IMR-90 (cell line): ENCODE measurements at regions not wholly inside any gene's neighbourhood (a gene's known extent, or its start where the extent isn't known, plus 50 kb on each side); places are given as distances from the start of the nearest gene placed in this dataset.

ENCODE experiments used
- ATAC-seq: fragments of 200-7000 bp; cut with Tn5 transposase; 2 replicates; pipeline ENCODE4 v1.9.1; 2020; ENCODE audit warnings: low read depth, mild to moderate bottlenecking, moderate library complexity
- BruUV-seq: library from RNA; stranded (reverse); fragments of 400-500 nt; replicated peaks from 2 replicates; lab custom pipeline; 2021; lab: Mats Ljungman, UMichigan
- CTCF ChIA-PET: fragments of 300-600 bp; formaldehyde crosslinking; extraction: SDS; loops from one replicate; lab custom pipeline; 2021; ENCODE audit warnings: antibody characterized with exemption; lab: Yijun Ruan, JAX
- POLR2A ChIA-PET: fragments of 300-600 bp; sonication (Branson Sonifier 250); formaldehyde crosslinking; loops from one replicate; lab custom pipeline; 2022; ENCODE audit warnings: antibody characterized with exemption; ENCODE audit not compliant: unreplicated experiment; lab: Charles Lee
- DNase-seq: peaks from one replicate; pipeline ENCODE4 v3.0.0; 2013
- H2AFZ ChIP-seq: replicated peaks from 2 replicates; pipeline ENCODE3; 2013; ENCODE audit warnings: low read length, mild to moderate bottlenecking; ENCODE audit not compliant: poor library complexity
- H2AK5ac ChIP-seq: 2 replicates; pipeline ENCODE4 v1.6.1; 2013; ENCODE audit warnings: low read depth, low read length, inconsistent platforms
- H2AK9ac ChIP-seq: replicated peaks from 2 replicates; pipeline ENCODE3; 2013; ENCODE audit warnings: mild to moderate bottlenecking, low read depth, low read length, moderate library complexity; ENCODE audit not compliant: poor library complexity
- H2BK120ac ChIP-seq: 2 replicates; pipeline ENCODE4 v1.6.1; 2013; ENCODE audit warnings: low read depth, low read length, inconsistent platforms
- H2BK15ac ChIP-seq: 3 replicates; pipeline ENCODE4 v1.6.1; 2013; ENCODE audit warnings: low read depth, low read length, inconsistent platforms
- H2BK20ac ChIP-seq: 2 replicates; pipeline ENCODE4 v1.6.1; 2013; ENCODE audit warnings: low read depth, mild to moderate bottlenecking, inconsistent platforms, low read length, moderate library complexity
- H2BK5ac ChIP-seq: 2 replicates; pipeline ENCODE4 v1.6.1; 2013; ENCODE audit warnings: mild to moderate bottlenecking, low read depth, low read length, inconsistent platforms; ENCODE audit not compliant: poor library complexity, severe bottlenecking
- H3K14ac ChIP-seq: replicated peaks from 2 replicates; pipeline ENCODE4 v1.6.1; 2013; ENCODE audit warnings: low read depth, low read length, inconsistent platforms
- H3K18ac ChIP-seq: 2 replicates; pipeline ENCODE4 v1.6.1; 2013; ENCODE audit warnings: low read depth, low read length, control low read depth
- H3K23ac ChIP-seq: 2 replicates; pipeline ENCODE4 v1.6.1; 2013; ENCODE audit warnings: low read depth, low read length, inconsistent platforms
- H3K27ac ChIP-seq: 2 replicates; pipeline ENCODE4 v1.5.1; 2013; ENCODE audit warnings: mild to moderate bottlenecking, control low read depth, low read length; ENCODE audit not compliant: insufficient read depth
- H3K27me3 ChIP-seq: 2 replicates; pipeline ENCODE4 v1.6.1; 2013; ENCODE audit warnings: low read length; ENCODE audit not compliant: control insufficient read depth, insufficient read depth
- H3K36me3 ChIP-seq: 2 replicates; pipeline ENCODE4 v1.6.1; 2013; ENCODE audit warnings: low read length, mixed read lengths; ENCODE audit not compliant: control insufficient read depth, insufficient read depth
- H3K4ac ChIP-seq: 2 replicates; pipeline ENCODE4 v1.6.1; 2013; ENCODE audit warnings: low read depth, low read length, inconsistent platforms
- H3K4me1 ChIP-seq: 2 replicates; pipeline ENCODE4 v1.6.1; 2013; ENCODE audit warnings: low read length, mixed read lengths; ENCODE audit not compliant: control insufficient read depth, insufficient read depth
- H3K4me2 ChIP-seq: 2 replicates; pipeline ENCODE4 v1.6.1; 2013; ENCODE audit warnings: low read depth, mild to moderate bottlenecking, control low read depth, low read length, moderate library complexity
- H3K4me3 ChIP-seq: 2 replicates; pipeline ENCODE4 v1.5.1; 2013; ENCODE audit warnings: low read depth, mild to moderate bottlenecking, control low read depth, low read length, moderate library complexity; ENCODE audit not compliant: insufficient read depth
- H3K56ac ChIP-seq: 2 replicates; pipeline ENCODE4 v1.6.1; 2013; ENCODE audit warnings: low read length, inconsistent platforms; ENCODE audit not compliant: insufficient read depth; ENCODE audit errors: extremely low read depth
- H3K79me1 ChIP-seq, 2 experiments: 2 replicates each; pipeline ENCODE4 v1.6.1; 2013; ENCODE audit warnings: low read length in 2 of 2, inconsistent platforms in 1 of 2, low read depth in 1 of 2
- H3K9ac ChIP-seq: 2 replicates; pipeline ENCODE4 v1.6.1; 2013; ENCODE audit warnings: low read depth, low read length, control low read depth
- H3K9me1 ChIP-seq: 2 replicates; pipeline ENCODE4 v1.6.1; 2013; ENCODE audit warnings: low read length, inconsistent platforms; ENCODE audit not compliant: insufficient read depth
- H3K9me3 ChIP-seq: 2 replicates; pipeline ENCODE4 v1.6.1; 2013; ENCODE audit warnings: low read length; ENCODE audit not compliant: control insufficient read depth, insufficient read depth
- H4K20me1 ChIP-seq: 2 replicates; pipeline ENCODE4 v1.6.1; 2013; ENCODE audit warnings: low read length, inconsistent platforms; ENCODE audit not compliant: insufficient read depth
- H4K5ac ChIP-seq: 2 replicates; pipeline ENCODE4 v1.6.1; 2013; ENCODE audit warnings: mild to moderate bottlenecking, low read depth, low read length, control low read depth
- H4K8ac ChIP-seq, 2 experiments: 2 replicates each; pipeline ENCODE4 v1.6.1; 2013; ENCODE audit warnings: low read depth in 2 of 2, low read length in 2 of 2, control low read depth in 1 of 2, inconsistent platforms in 1 of 2
- H4K91ac ChIP-seq: 2 replicates; pipeline ENCODE4 v1.6.1; 2013; ENCODE audit warnings: low read depth, low read length, inconsistent platforms; ENCODE audit not compliant: insufficient read depth
- BHLHE40 ChIP-seq: fragments of 150-350 bp; IDR thresholded peaks from 2 replicates; pipeline ENCODE4 v1.6.1; 2016; ENCODE audit warnings: mild to moderate bottlenecking, low read depth, low read length
- CHD1 ChIP-seq: IDR thresholded peaks from 2 replicates; pipeline ENCODE4 v1.6.1; 2012; ENCODE audit warnings: low read depth, low read length, improper control_type of control experiment
- CTCF ChIP-seq: conservative IDR thresholded peaks from 2 replicates; pipeline ENCODE4 v1.5.1; 2012; ENCODE audit warnings: mild to moderate bottlenecking, low read depth, low read length, improper control_type of control experiment
- ELK1 ChIP-seq: fragments of 150-350 bp; IDR thresholded peaks from 2 replicates; pipeline ENCODE4 v1.6.1; 2016; ENCODE audit warnings: low read depth, mild to moderate bottlenecking, low read length, moderate library complexity, borderline replicate concordance
- FOS ChIP-seq: fragments of 150-350 bp; IDR thresholded peaks from 2 replicates; pipeline ENCODE4 v1.6.1; 2016; ENCODE audit warnings: low read depth, low read length
- MAFK ChIP-seq: IDR thresholded peaks from 2 replicates; pipeline ENCODE4 v1.6.1; 2012; ENCODE audit warnings: low read depth, low read length, improper control_type of control experiment
- MXI1 ChIP-seq: IDR thresholded peaks from 2 replicates; pipeline ENCODE4 v1.6.1; 2012; ENCODE audit warnings: low read depth, mild to moderate bottlenecking, low read length, moderate library complexity, borderline replicate concordance
- NFE2L2 ChIP-seq: fragments of 150-350 bp; IDR thresholded peaks from 2 replicates; pipeline ENCODE4 v1.6.1; 2016; ENCODE audit warnings: low read depth, mild to moderate bottlenecking, low read length
- POLR2A ChIP-seq: IDR thresholded peaks from 2 replicates; pipeline ENCODE4 v1.6.1; 2012; ENCODE audit warnings: mild to moderate bottlenecking, low read depth, low read length
- RAD21 ChIP-seq: IDR thresholded peaks from 2 replicates; pipeline ENCODE4 v1.6.1; 2012; ENCODE audit warnings: low read length, improper control_type of control experiment
- RCOR1 ChIP-seq: IDR thresholded peaks from 2 replicates; pipeline ENCODE4 v1.6.1; 2012; ENCODE audit warnings: mild to moderate bottlenecking, low read length, improper control_type of control experiment; ENCODE audit not compliant: insufficient replicate concordance
- RFX5 ChIP-seq: IDR thresholded peaks from 2 replicates; pipeline ENCODE4 v1.8.0; 2012; ENCODE audit warnings: low read depth, mild to moderate bottlenecking, low read length, moderate library complexity
- SMC3 ChIP-seq: fragments of 150-350 bp; IDR thresholded peaks from 2 replicates; pipeline ENCODE4 v1.6.1; 2016; ENCODE audit warnings: low read depth, mild to moderate bottlenecking, antibody characterized with exemption, low read length, moderate library complexity
- USF2 ChIP-seq: fragments of 150-350 bp; IDR thresholded peaks from 2 replicates; pipeline ENCODE4 v1.6.1; 2017; ENCODE audit warnings: mild to moderate bottlenecking, antibody characterized with exemption, low read length, low read depth
- dilution Hi-C: fragments of 300-500 bp; cut with HindIII; formaldehyde crosslinking; loops from one replicate; pipeline ENCODE4 v1.14.3; 2018; ENCODE audit warnings: low sequenced_read_pairs; ENCODE audit not compliant: unreplicated experiment
- in situ Hi-C: fragments of 300-500 bp; cut with MboI; formaldehyde crosslinking; loops from 3 replicates; pipeline ENCODE4 v1.14.3; 2019; ENCODE audit warnings: low sequenced_read_pairs, inconsistent platforms, mixed read lengths
- intact Hi-C: fragments of 100-400 bp; cut with micrococcal nuclease; formaldehyde crosslinking; loops from 2 replicates; pipeline ENCODE4 v1.10.0; 2022

- Histone ChIP-seq H2BK20ac (no peak overlapping the region), H3K4ac (no peak overlapping the region; the same call in 1 of the 2 replicates), H4K91ac (0 out of 2 replicates have a peak overlapping the region, but pooled peaks have one; percentile 56), H4K20me1 (no peaks in the 10 kb centered on the region), H4K5ac (peak overlapping the region; percentile 94), H3K18ac (peak overlapping the region; percentile 91), H4K8ac (peak overlapping the region in 1 of 2 experiments; percentile 72; a peak in 1 of 4 replicates), H2AK5ac (no peak overlapping the region), H2BK15ac (no peak overlapping the region), H2BK120ac (peak overlapping the region; percentile 72; the same call in 1 of the 2 replicates), H3K27me3 (no peaks in the 10 kb centered on the region), H3K9ac (no peak overlapping the region), H3K36me3 (no peaks in the 10 kb centered on the region), H3K4me1 (peaks cover 10% of the 10 kb centered on the region), H3K23ac (no peak overlapping the region), H2AK9ac (no peak overlapping the region), H3K4me2 (peak overlapping the region; percentile 81; the same call in 1 of the 2 replicates), H3K9me3 (no peaks in the 10 kb centered on the region), H2AFZ (no peak overlapping the region), H3K27ac (peak overlapping the region; percentile 55; the same call in 1 of the 2 replicates), H3K14ac (peak overlapping the region; percentile 52; the same call in 1 of the 2 replicates), H3K79me1 (no peaks in the 10 kb centered on the region), H2BK5ac (peak overlapping the region; percentile 93), H3K56ac (no peak overlapping the region), H3K4me3 (no peak overlapping the region), H3K9me1 (no peaks in the 10 kb centered on the region)
- ATAC-seq, result peak; percentile 82
- DNase-seq, result peak; percentile 56
- intact Hi-C loops (no loop called here), dilution Hi-C loops (no loop called here), in situ Hi-C loops (no loop called here)
- no TSS peak for BruUV-seq
- ChIA-PET CTCF (no interaction called here), POLR2A (no interaction called here)
- TF ChIP-seq RCOR1 (no peak), CTCF (no peak), FOS (no peak), NFE2L2 (no peak), USF2 (no peak), MXI1 (no peak), RFX5 (no peak), BHLHE40 (no peak), CHD1 (no peak), SMC3 (no peak), RAD21 (no peak), POLR2A (no peak), ELK1 (no peak), MAFK (no peak)
Measured at GRCh38 chr1:103266036-103266435, 157.7 kb upstream of the COL11A1 start.
